ENCODE measurements at regions not wholly inside any gene's neighbourhood (a gene's known extent, or its start where the extent isn't known, plus 50 kb on each side); places are given as distances from the start of the nearest gene placed in this dataset.
"Not testable (repeated sequence)": the region's sequence is repeated elsewhere in the genome, so short reads cannot be mapped to it uniquely, and the experiment has no call there.

GRCh38 chr14:105598040-105598763 is 71.8 kb downstream of the TMEM121 start:
- not testable (repeated sequence) for TF ChIP-seq CTCF, POLR2A (IDR thresholded peaks at IDR 0.05)

Data from heart left ventricle (tissue), 13 donors.